ENCODE measurements at regions not wholly inside any gene's neighbourhood (a gene's known extent, or its start where the extent isn't known, plus 50 kb on each side); places are given as distances from the start of the nearest gene placed in this dataset.
"Not testable (repeated sequence)": the region's sequence is repeated elsewhere in the genome, so short reads cannot be mapped to it uniquely, and the experiment has no call there.

DNA sequence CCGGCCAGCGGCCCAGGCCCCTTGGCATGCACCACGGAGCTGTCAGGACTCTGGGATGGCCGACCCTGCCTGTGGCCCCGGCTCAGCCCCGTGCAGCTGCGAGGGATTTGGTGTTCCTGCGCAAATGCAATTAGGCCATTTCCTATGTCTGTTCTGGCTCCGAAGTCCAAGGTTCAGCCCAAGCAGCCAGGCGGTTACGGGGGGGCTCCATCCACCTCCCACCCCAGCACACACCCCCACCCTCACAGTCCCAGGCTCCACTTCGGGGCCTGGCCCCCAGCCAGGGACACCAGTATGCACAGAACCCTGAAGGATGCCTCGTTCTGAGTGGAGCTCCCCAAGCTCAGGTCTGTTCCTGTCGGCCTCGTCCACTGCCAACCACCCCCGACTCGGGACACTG lies 2965.7 kb downstream of the RPIA start:
- not testable (repeated sequence) for DNase-seq

DNA sequence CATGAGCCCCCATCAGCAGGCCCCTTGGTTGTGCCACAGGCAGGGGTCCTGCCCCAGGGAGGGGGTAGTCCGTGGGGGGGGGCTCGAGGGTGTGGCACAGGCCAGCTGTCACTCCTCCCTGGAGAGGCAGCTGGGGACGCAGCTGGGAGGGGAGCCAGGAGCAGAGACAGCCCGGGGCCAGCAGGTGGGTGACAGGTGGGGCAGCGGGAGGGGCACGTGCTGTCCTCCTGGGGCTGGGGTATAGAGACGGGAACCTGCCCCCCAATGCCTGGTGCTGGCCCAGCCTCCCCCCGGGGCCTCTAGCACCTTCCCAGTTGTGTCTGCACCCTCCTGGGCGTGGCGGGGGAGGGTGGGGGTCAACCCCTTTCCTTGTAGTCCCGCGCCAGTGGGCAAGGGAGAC lies 2966.9 kb downstream of the RPIA start:
- not testable (repeated sequence) for DNase-seq

DNA sequence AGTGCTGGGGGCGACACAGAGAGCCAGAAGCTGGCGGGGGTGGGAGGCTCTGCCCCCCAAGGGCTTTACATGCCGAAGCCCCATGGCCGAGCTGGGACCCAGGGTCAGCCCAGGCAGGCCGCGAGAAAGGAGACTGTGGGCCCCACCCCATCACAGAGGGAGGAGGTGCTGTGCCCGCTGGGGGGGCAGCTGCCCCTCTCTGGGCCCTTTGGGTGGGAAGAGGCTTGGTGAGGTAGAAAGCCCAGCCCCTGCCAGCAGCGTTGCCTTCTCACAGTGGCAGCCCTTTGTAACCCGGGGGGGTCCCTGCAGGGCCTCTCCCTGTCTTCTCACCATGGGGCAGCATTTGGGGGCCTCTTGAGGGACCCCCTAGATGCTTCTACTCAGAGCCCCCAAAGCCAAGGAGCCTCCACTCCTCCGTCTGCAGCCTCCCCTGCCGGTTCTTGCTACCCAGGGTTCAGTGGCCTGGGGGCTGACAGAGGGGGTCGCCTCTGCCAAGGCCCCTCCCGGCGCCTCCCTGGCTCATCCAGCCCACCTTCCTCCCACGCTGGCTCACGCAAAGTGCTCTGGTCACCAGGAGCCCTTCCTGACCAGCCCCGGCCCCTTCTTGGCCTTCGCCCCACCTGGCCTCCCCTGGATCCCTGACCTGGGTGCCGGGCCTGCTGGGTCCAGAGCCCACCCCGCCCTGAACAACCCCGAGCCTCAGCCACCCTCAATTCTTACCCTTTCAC lies 2967.9 kb downstream of the RPIA start:
- not testable (repeated sequence) for DNase-seq

DNA sequence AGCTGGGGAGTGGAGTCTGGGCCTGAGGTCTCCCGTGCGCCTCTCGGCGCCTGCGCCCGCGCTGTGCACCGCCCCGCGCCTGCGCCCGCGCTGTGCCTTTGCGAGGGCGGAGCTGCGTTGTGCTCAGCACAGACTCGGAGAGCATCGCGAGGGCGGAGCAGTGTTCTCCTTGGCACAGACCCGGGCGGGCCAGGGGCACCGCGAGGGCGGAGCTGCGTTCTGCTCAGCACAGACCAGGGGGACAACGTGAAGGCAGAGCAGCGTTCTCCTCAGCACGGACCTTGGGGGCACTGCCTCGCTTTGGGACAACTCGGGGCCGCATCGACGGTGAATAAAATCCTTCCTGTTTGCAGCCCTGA lies 2968.4 kb downstream of the RPIA start:
- peak; percentile 11 to 49 (median 27) for DNase-seq

DNA sequence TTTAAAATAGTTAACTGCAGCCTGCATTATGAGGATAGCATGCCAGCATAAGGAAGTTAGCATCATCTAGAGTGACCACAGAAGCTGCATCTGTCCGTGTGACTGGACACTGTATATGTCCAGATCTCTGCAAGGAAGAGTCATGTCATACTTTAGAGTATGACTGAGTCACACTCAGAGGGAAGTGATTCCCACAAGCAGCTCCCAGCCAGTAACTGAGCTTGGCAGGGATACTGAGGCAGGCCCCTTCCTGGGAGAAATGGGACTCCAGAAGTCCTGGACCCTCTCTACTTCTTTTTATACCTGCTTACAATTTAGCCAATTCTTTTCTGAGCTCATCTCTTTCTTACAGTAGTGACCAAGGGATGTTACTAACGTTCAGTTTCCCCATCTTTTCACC lies 2975.9 kb downstream of the RPIA start:
- peak in 2 of 4 experiments; percentile 0 to 5 for DNase-seq

DNA sequence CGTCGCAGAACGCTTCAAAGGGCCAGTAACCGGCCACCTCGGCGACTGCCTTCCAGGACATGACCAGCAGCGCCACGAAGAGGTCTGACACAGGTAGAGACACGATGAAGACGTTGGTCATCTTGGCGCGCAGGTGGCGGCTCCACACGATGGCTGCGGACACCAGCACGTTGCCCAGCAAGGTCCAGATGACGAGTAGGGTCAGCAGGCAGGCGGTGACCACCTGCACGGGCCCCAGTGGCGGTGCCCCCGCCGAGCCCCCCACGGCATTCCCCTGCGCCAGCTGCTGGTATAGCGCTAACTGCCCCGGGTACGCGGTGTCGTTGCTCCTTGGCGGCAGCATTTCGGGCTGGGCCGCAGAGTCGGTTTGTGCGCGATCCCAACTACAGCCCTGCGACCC lies 2994.1 kb downstream of the RPIA start:
- not testable (repeated sequence) for DNase-seq

DNA sequence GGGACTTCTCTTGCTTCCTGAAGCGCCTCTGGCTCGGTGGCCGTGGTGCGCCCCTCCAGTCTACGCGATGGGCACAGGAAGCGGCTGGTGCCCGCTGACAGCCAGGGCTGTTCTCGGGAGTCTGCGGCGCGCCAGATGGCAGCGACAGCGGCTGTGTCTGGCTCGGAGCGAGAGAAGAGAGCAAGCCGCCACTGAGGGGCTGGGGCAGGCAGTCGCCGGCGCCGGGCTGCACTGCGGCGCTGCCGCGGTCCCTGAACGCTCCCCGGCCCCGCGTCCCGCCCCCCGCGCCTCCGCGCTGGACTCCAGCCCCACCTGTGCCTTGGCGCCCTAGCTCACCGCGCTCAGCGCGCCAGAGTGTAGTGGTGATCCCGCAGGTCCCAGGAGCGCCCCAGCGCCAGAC lies 2994.6 kb downstream of the RPIA start:
- not testable (repeated sequence) for DNase-seq
